MM.1S (cell line): ENCODE measurements at regions not wholly inside any gene's neighbourhood (a gene's known extent, or its start where the extent isn't known, plus 50 kb on each side); places are given as distances from the start of the nearest gene placed in this dataset.

Experiments used
- DNase-seq: peaks from one replicate; pipeline ENCODE4 v3.0.0-alpha.2; 2015
- H2AFZ ChIP-seq: fragments of 300-600 bp; sonication (generic); 2 replicates; pipeline ENCODE4 v1.6.0; 2016; ENCODE audit warnings: antibody characterized with exemption, low read length
- H3F3A ChIP-seq: fragments of 300-600 bp; sonication (generic); 2 replicates; pipeline ENCODE4 v1.6.1; 2016; ENCODE audit warnings: mild to moderate bottlenecking, antibody characterized with exemption, low read length, moderate library complexity, mixed read lengths; ENCODE audit not compliant: insufficient read depth
- H3K27ac ChIP-seq: fragments of 300-600 bp; sonication (generic); 2 replicates; pipeline ENCODE4 v1.5.1; 2016; ENCODE audit warnings: mild to moderate bottlenecking, low read length
- H3K27me3 ChIP-seq: fragments of 300-600 bp; sonication (generic); replicated peaks from 2 replicates; pipeline ENCODE4 v1.6.0; 2016; ENCODE audit warnings: low read length; ENCODE audit not compliant: insufficient read depth
- H3K36me3 ChIP-seq: fragments of 300-600 bp; sonication (generic); replicated peaks from 2 replicates; pipeline ENCODE4 v1.6.1; 2016; ENCODE audit warnings: mild to moderate bottlenecking, low read length, mixed read lengths; ENCODE audit not compliant: insufficient read depth
- H3K4me1 ChIP-seq: fragments of 300-600 bp; sonication (generic); 2 replicates; pipeline ENCODE4 v1.6.1; 2016; ENCODE audit warnings: low read length, mixed read lengths
- H3K4me2 ChIP-seq: fragments of 300-600 bp; sonication (generic); 2 replicates; pipeline ENCODE4 v1.6.0; 2016; ENCODE audit warnings: low read depth, low read length
- H3K4me3 ChIP-seq: fragments of 300-600 bp; sonication (generic); 2 replicates; pipeline ENCODE4 v1.5.1; 2016; ENCODE audit warnings: low read length, mixed read lengths
- H3K79me2 ChIP-seq: fragments of 300-600 bp; sonication (generic); 2 replicates; pipeline ENCODE4 v1.6.1; 2016; ENCODE audit warnings: mixed run types, low read length, mixed read lengths
- H3K9ac ChIP-seq: fragments of 300-600 bp; sonication (generic); 2 replicates; pipeline ENCODE4 v1.6.1; 2016; ENCODE audit warnings: low read length, mixed read lengths
- H3K9me2 ChIP-seq: fragments of 300-600 bp; sonication (generic); replicated peaks from 2 replicates; pipeline ENCODE4 v1.6.1; 2016; ENCODE audit warnings: mild to moderate bottlenecking, low read length, mixed read lengths; ENCODE audit not compliant: insufficient read depth
- H3K9me3 ChIP-seq: fragments of 300-600 bp; sonication (generic); replicated peaks from 2 replicates; pipeline ENCODE4 v1.6.1; 2016; ENCODE audit warnings: mild to moderate bottlenecking, low read length, mixed read lengths; ENCODE audit not compliant: insufficient read depth
- H4K20me1 ChIP-seq: fragments of 300-600 bp; sonication (generic); 2 replicates; pipeline ENCODE4 v1.6.1; 2016; ENCODE audit warnings: mild to moderate bottlenecking, low read length, moderate library complexity, mixed read lengths; ENCODE audit not compliant: insufficient read depth
- EZH2 ChIP-seq: fragments of 300-600 bp; sonication (generic); optimal IDR thresholded peaks from 2 replicates; pipeline ENCODE3; 2017; ENCODE audit warnings: low read depth, mild to moderate bottlenecking, antibody characterized with exemption, low read length, mixed read lengths
- EZH2phosphoT487 ChIP-seq: fragments of 300-600 bp; sonication (generic); IDR thresholded peaks from 2 replicates; pipeline ENCODE4 v1.6.1; 2018; ENCODE audit warnings: antibody characterized with exemption, low read length
- TF ChIP-seq, protein P1 (sequence below): fragments of 300-600 bp; sonication (generic); IDR thresholded peaks from 2 replicates; pipeline ENCODE4 v1.5.1; 2016; ENCODE audit warnings: antibody characterized with exemption, low read length, mixed read lengths

DNA sequence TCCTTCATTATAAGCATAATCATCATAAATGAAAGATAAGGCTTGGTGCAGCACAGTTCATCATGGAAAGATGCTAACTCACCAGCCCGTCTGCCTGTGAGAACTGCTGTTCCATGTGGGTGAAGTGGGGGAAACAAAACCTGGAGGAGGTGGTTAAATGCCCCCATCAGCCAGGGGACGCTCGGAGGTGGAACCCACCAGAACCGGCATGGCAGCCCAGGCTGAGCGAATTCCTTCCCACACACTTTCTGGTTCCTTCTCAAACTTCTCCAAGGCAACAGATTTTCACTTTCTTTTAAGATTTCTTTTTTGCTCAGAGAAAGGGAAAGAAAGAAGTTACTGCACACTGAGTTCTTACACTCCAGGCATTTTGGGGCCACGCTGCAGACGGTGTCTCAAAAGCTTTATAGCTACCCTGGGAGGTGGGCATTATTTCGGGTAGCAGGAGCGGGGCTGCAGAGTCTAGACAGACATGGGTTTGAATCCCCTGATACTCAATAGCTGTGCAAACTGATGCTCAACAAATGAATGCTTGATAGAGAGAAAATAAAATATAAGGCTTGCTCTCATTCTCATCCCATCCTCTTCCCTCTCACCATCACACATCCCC lies 190.7 kb downstream of the BCL11B start:
- no peaks in the 10 kb centered on the region for H3K27me3 ChIP-seq
- H3K9me2 ChIP-seq: no peaks in the 10 kb centered on the region
- no peaks in the 10 kb centered on the region for H3K4me1 ChIP-seq
- H2AFZ ChIP-seq: no peak overlapping the region
- no peak overlapping the region for H3K4me3 ChIP-seq
- no peaks in the 10 kb centered on the region for H3K9me3 ChIP-seq
- H4K20me1 ChIP-seq: no peaks in the 10 kb centered on the region
- no peaks in the 10 kb centered on the region for H3F3A ChIP-seq
- no peaks in the 10 kb centered on the region for H3K79me2 ChIP-seq
- no peak overlapping the region for H3K27ac ChIP-seq
- TF ChIP-seq, protein P1, sequence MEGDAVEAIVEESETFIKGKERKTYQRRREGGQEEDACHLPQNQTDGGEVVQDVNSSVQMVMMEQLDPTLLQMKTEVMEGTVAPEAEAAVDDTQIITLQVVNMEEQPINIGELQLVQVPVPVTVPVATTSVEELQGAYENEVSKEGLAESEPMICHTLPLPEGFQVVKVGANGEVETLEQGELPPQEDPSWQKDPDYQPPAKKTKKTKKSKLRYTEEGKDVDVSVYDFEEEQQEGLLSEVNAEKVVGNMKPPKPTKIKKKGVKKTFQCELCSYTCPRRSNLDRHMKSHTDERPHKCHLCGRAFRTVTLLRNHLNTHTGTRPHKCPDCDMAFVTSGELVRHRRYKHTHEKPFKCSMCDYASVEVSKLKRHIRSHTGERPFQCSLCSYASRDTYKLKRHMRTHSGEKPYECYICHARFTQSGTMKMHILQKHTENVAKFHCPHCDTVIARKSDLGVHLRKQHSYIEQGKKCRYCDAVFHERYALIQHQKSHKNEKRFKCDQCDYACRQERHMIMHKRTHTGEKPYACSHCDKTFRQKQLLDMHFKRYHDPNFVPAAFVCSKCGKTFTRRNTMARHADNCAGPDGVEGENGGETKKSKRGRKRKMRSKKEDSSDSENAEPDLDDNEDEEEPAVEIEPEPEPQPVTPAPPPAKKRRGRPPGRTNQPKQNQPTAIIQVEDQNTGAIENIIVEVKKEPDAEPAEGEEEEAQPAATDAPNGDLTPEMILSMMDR: no peak
- no peak for TF ChIP-seq EZH2
- no peak for TF ChIP-seq EZH2phosphoT487
- no peaks in the 10 kb centered on the region for H3K36me3 ChIP-seq
- H3K4me2 ChIP-seq: no peak overlapping the region
- no peak for DNase-seq
- H3K9ac ChIP-seq: no peak overlapping the region

GRCh38 chr14:99081880-99082279 lies 190.1 kb downstream of the BCL11B start:
- no peaks in the 10 kb centered on the region for H3K79me2 ChIP-seq
- no peak overlapping the region for H3K27ac ChIP-seq
- H3K4me1 ChIP-seq: no peaks in the 10 kb centered on the region
- H3K4me3 ChIP-seq: no peak overlapping the region
- H3K27me3 ChIP-seq: no peaks in the 10 kb centered on the region
- H3K9me2 ChIP-seq: no peaks in the 10 kb centered on the region
- TF ChIP-seq, protein P1: no peak
- no peak for TF ChIP-seq EZH2phosphoT487
- TF ChIP-seq EZH2: no peak
- DNase-seq: no peak
- H3K4me2 ChIP-seq: no peak overlapping the region
- H3K9me3 ChIP-seq: no peaks in the 10 kb centered on the region
- H4K20me1 ChIP-seq: no peaks in the 10 kb centered on the region
- H2AFZ ChIP-seq: no peak overlapping the region
- no peaks in the 10 kb centered on the region for H3F3A ChIP-seq
- no peak overlapping the region for H3K9ac ChIP-seq
- no peaks in the 10 kb centered on the region for H3K36me3 ChIP-seq

DNA sequence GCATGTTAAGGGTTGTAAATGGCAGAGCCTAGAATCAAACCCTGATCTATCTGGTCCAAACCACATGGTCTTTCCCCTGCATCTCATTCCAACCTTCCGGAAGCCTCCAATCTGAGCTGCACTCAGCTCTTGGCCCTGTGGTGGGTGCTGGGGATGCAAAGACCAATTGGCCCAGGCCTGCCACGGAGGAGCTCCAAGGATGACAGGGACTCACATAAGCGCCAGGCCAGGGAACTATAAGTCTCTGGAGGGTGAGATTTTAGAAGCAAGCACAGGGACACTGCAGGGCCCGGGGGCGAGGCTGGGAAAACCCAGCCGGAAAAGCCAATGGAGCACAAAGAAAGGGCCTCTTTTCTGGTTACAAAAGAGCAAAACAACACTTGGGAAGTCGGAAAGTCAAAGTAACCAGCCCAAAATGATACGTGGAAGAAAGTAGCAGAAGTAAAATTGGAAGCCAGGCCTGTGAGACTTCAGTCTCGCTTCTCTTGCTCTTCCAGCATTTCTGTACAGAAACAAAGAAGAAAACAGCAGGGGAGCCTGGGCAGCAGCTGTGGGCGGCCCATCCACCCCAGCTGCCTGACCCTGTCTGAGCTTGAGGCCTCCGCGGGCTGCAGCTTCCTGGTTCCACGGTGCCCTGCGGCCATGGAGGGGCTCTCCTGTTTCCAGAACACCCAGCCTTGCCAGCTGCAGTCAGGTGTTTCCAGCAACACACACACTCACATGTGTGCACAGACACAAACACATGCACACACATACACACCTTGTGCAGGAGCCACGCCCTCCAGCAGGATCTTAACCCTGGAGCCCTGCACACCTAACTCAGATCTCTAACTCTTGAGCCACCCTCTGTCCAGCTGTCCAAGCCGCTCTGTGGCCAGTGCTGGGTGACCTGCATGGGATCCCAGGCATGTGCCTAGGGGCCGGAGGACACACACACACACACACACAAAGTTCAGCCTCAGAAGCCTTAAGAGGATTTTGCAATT lies 178.2 kb downstream of the BCL11B start:
- H3K36me3 ChIP-seq: no peaks in the 10 kb centered on the region
- H3K27me3 ChIP-seq: no peaks in the 10 kb centered on the region
- TF ChIP-seq, protein P1: no peak
- TF ChIP-seq EZH2phosphoT487: no peak
- TF ChIP-seq EZH2: no peak

More for the DNA sequence above, 178.2 kb downstream of the BCL11B start:
- H3F3A ChIP-seq: no peaks in the 10 kb centered on the region
- H3K4me2 ChIP-seq: no peak overlapping the region
- no peak overlapping the region for H3K27ac ChIP-seq
- H4K20me1 ChIP-seq: no peaks in the 10 kb centered on the region
- H3K4me1 ChIP-seq: no peaks in the 10 kb centered on the region
- H3K79me2 ChIP-seq: no peaks in the 10 kb centered on the region
- H3K9me3 ChIP-seq: no peaks in the 10 kb centered on the region
- no peaks in the 10 kb centered on the region for H3K9me2 ChIP-seq
- H3K9ac ChIP-seq: no peak overlapping the region
- no peak for DNase-seq
- H3K4me3 ChIP-seq: no peak overlapping the region
- no peak overlapping the region for H2AFZ ChIP-seq
